ENCODE measurements at regions not wholly inside any gene's neighbourhood (a gene's known extent, or its start where the extent isn't known, plus 50 kb on each side); places are given as distances from the start of the nearest gene placed in this dataset.

GRCh38 chr11:134752526-134752925, 340.5 kb upstream of the B3GAT1 start:
- no peak for TF ChIP-seq CTCF (IDR thresholded peaks at IDR 0.05; ENCODE audit: low read depth, low read length)
- TF ChIP-seq EZH2phosphoT487 (IDR thresholded peaks at IDR 0.05; ENCODE audit: low read depth) = no peak
